ENCODE measurements at regions not wholly inside any gene's neighbourhood (a gene's known extent, or its start where the extent isn't known, plus 50 kb on each side); places are given as distances from the start of the nearest gene placed in this dataset.

- H3K4me3 ChIP-seq: no peak overlapping the region
- 0% methylated on average over 7 of the region's 7 CpGs for WGBS, 3 donors
Measured at GRCh38 chr7:25565949-25566348, 337.7 kb upstream of the NPVF start.

GRCh38 chr7:25567430-25567829, 339.1 kb upstream of the NPVF start:
- intact Hi-C loops (cut with DNase I): loop anchor here (2.0 to 10.0 kb wide), 6 partner anchors 175 to 313 kb away; no protein-coding TSS in a partner anchor
- 95 to 97% (median 95%) methylated on average over 7 of the region's 7 CpGs for WGBS, 3 donors
- no peak overlapping the region for H3K27ac ChIP-seq
- H3K9me3 ChIP-seq: no peaks in the 10 kb centered on the region
- no peak overlapping the region for H3K4me3 ChIP-seq
- TF ChIP-seq POLR2A (IDR thresholded peaks at IDR 0.05): no peak
- TF ChIP-seq CTCF (IDR thresholded peaks at IDR 0.05): no peak
- TF ChIP-seq EP300 (IDR thresholded peaks at IDR 0.05): no peak
- no peaks in the 10 kb centered on the region for H3K27me3 ChIP-seq
- H3K36me3 ChIP-seq: no peaks in the 10 kb centered on the region
- no peak for DNase-seq
- peaks cover 2% of the 10 kb centered on the region for H3K4me1 ChIP-seq (ENCODE audit: insufficient read depth)

More at GRCh38 chr7:25565949-25566348, 337.7 kb upstream of the NPVF start:
- Histone ChIP-seq H3K4me1 (ENCODE audit: insufficient read depth) (peaks cover 3% of the 10 kb centered on the region), H3K27ac (no peak overlapping the region), H3K27me3 (no peaks in the 10 kb centered on the region), H3K9me3 (no peaks in the 10 kb centered on the region), H3K36me3 (no peaks in the 10 kb centered on the region)
- DNase-seq: peak; percentile 51 to 80 (median 76)
- intact Hi-C loops (cut with DNase I): loop anchor here (2.0 to 10.0 kb wide), 6 partner anchors 173 to 311 kb away; no protein-coding TSS in a partner anchor
- TF ChIP-seq CTCF (IDR thresholded peaks at IDR 0.05): peak; percentile 98 to 100 (median 98)
- TF ChIP-seq POLR2A (IDR thresholded peaks at IDR 0.05): no peak
- TF ChIP-seq EP300 (IDR thresholded peaks at IDR 0.05): no peak

GRCh38 chr7:25569765-25570164, 341.5 kb upstream of the NPVF start:
- no peak for TF ChIP-seq CTCF (IDR thresholded peaks at IDR 0.05)
- TF ChIP-seq EP300 (IDR thresholded peaks at IDR 0.05): no peak
- no peak for TF ChIP-seq POLR2A (IDR thresholded peaks at IDR 0.05)
- intact Hi-C loops (cut with DNase I): loop anchor here (5.0 to 10.0 kb wide), 4 partner anchors 177 to 315 kb away; no protein-coding TSS in a partner anchor
- 72 to 84% (median 77%) methylated on average over 3 of the region's 3 CpGs for WGBS, 3 donors

GRCh38 chr7:25572423-25572822, 344.1 kb upstream of the NPVF start:
- H3K27me3 ChIP-seq: no peaks in the 10 kb centered on the region
- H3K27ac ChIP-seq: no peak overlapping the region
- TF ChIP-seq CTCF (IDR thresholded peaks at IDR 0.05): no peak
- TF ChIP-seq POLR2A (IDR thresholded peaks at IDR 0.05): no peak
- TF ChIP-seq EP300 (IDR thresholded peaks at IDR 0.05): no peak
- intact Hi-C loops (cut with DNase I): no loop called here
- H3K9me3 ChIP-seq: no peaks in the 10 kb centered on the region
- no peak overlapping the region for H3K4me3 ChIP-seq
- 50 to 67% (median 60%) methylated on average over 2 of the region's 2 CpGs for WGBS, 3 donors
- no peaks in the 10 kb centered on the region for H3K36me3 ChIP-seq
- DNase-seq: no peak
- H3K4me1 ChIP-seq (ENCODE audit: insufficient read depth): no peaks in the 10 kb centered on the region

More at GRCh38 chr7:25569765-25570164, 341.5 kb upstream of the NPVF start:
- no peaks in the 10 kb centered on the region for H3K27me3 ChIP-seq
- H3K9me3 ChIP-seq: no peaks in the 10 kb centered on the region
- no peak for DNase-seq
- H3K36me3 ChIP-seq: no peaks in the 10 kb centered on the region
- no peak overlapping the region for H3K27ac ChIP-seq
- H3K4me1 ChIP-seq (ENCODE audit: insufficient read depth): no peaks in the 10 kb centered on the region
- H3K4me3 ChIP-seq: no peak overlapping the region
